OCI-M2 (cell line): ENCODE measurements at regions not wholly inside any gene's neighbourhood (a gene's known extent, or its start where the extent isn't known, plus 50 kb on each side); places are given as distances from the start of the nearest gene placed in this dataset.
"Not testable (repeated sequence)": the region's sequence is repeated elsewhere in the genome, so short reads cannot be mapped to it uniquely, and the experiment has no call there.

Source experiments
- DNase-seq: peaks from one replicate; lab custom pipeline; 2025; ENCODE audit not compliant: unreplicated experiment; lab: John Stamatoyannopoulos, UW

- DNase-seq = no peak
Observed at GRCh38 chr14:46596236-46596635, 55.3 kb downstream of the RPL10L start.

GRCh38 chr14:46582826-46583225 lies 68.8 kb downstream of the RPL10L start:
- DNase-seq = no peak

GRCh38 chr14:46581036-46581671 lies 70.4 kb downstream of the RPL10L start:
- DNase-seq = no peak

- DNase-seq = no peak
Observed at GRCh38 chr14:46574978-46575375, 76.6 kb downstream of the RPL10L start.

GRCh38 chr14:46574221-46574977 lies 77.2 kb downstream of the RPL10L start:
- no peak for DNase-seq

GRCh38 chr14:46573498-46573897 lies 78.1 kb downstream of the RPL10L start:
- no peak for DNase-seq

GRCh38 chr14:46571970-46572369 lies 79.6 kb downstream of the RPL10L start:
- no peak for DNase-seq

GRCh38 chr14:46568161-46568560 lies 83.4 kb downstream of the RPL10L start:
- DNase-seq = not testable (repeated sequence)

GRCh38 chr14:46550836-46551235 lies 100.7 kb downstream of the RPL10L start:
- DNase-seq = no peak

- no peak for DNase-seq
Observed at GRCh38 chr14:46540986-46541385, 110.6 kb downstream of the RPL10L start.

- DNase-seq = no peak
Observed at GRCh38 chr14:46519121-46519520, 132.5 kb downstream of the RPL10L start.

- DNase-seq = not testable (repeated sequence)
Observed at GRCh38 chr14:46508752-46509151, 142.8 kb downstream of the RPL10L start.

- DNase-seq = no peak
Observed at GRCh38 chr14:46499521-46499920, 152.1 kb downstream of the RPL10L start.

GRCh38 chr14:46496409-46496808 lies 155.2 kb downstream of the RPL10L start:
- no peak for DNase-seq

GRCh38 chr14:46490238-46490685 lies 161.3 kb downstream of the RPL10L start:
- DNase-seq = no peak

- no peak for DNase-seq
Observed at GRCh38 chr14:46488374-46488773, 163.2 kb downstream of the RPL10L start.

- DNase-seq = no peak
Observed at GRCh38 chr14:46487582-46488350, 163.8 kb downstream of the RPL10L start.

- DNase-seq = no peak
Observed at GRCh38 chr14:46482200-46482599, 169.4 kb downstream of the RPL10L start.

GRCh38 chr14:46480817-46481216 lies 170.8 kb downstream of the RPL10L start:
- DNase-seq = peak; percentile 43

GRCh38 chr14:46472261-46472660 lies 179.3 kb downstream of the RPL10L start:
- no peak for DNase-seq

- no peak for DNase-seq
Observed at GRCh38 chr14:46464341-46464740, 187.2 kb downstream of the RPL10L start.

- DNase-seq = no peak
Observed at GRCh38 chr14:46451800-46452199, 199.8 kb downstream of the RPL10L start.
